Stomach (tissue), 4 donors: ENCODE measurements at regions not wholly inside any gene's neighbourhood (a gene's known extent, or its start where the extent isn't known, plus 50 kb on each side); places are given as distances from the start of the nearest gene placed in this dataset.

ENCODE experiments used
- EP300 ChIP-seq: sonication (generic); formaldehyde crosslinking; IDR thresholded peaks from one replicate; pipeline ENCODE4 v1.6.1; 2017; ENCODE audit warnings: antibody characterized with exemption
- POLR2A ChIP-seq, 4 donors: fragments of 450-650 bp; IDR thresholded peaks; one replicate each; pipeline ENCODE4 v1.6.1; 2016; ENCODE audit warnings: antibody characterized with exemption in 4 of 4, control low read depth in 2 of 4, mild to moderate bottlenecking in 1 of 4, moderate library complexity in 1 of 4
- POLR2AphosphoS5 ChIP-seq, 3 donors: sonication (generic); formaldehyde crosslinking; IDR thresholded peaks; one replicate each; pipeline ENCODE4 v1.6.1; 2016; ENCODE audit warnings: antibody characterized with exemption in 3 of 3
- TF ChIP-seq, protein P1 (sequence below), 7 experiments: fragments of 450-650 bp in 4 of 7; fragments of 200-600 bp in 3 of 7; sonication (generic) in 3 of 7; IDR thresholded peaks; one replicate each; pipeline ENCODE4 v1.5.1; 2016 to 2019; ENCODE audit warnings: antibody characterized with exemption in 7 of 7, control low read depth in 2 of 7, mild to moderate bottlenecking in 1 of 7

DNA sequence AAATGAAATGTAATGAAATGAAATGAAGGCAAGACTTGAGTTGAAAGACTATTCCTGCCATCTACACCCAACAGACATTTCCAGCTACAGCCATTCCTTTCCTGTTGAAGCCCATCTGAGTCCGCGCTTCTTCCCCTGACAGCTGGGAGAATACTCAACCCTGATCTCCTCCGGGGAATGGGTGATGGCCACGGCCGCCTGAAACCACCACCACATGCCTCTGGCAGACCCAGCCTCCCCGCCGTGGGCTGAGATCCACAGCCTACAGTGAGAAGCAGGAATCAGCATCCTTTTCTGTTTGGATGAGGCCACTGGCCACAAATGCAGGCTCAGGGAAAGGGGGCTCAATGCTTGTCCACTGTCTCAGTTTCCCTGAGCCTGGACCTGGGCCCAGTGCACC lies 130.3 kb downstream of the NCOR2 start:
- TF ChIP-seq POLR2A (IDR thresholded peaks at IDR 0.05) (no peak), EP300 (no peak), POLR2AphosphoS5 (IDR thresholded peaks at IDR 0.05) (no peak)
- TF ChIP-seq, protein P1, sequence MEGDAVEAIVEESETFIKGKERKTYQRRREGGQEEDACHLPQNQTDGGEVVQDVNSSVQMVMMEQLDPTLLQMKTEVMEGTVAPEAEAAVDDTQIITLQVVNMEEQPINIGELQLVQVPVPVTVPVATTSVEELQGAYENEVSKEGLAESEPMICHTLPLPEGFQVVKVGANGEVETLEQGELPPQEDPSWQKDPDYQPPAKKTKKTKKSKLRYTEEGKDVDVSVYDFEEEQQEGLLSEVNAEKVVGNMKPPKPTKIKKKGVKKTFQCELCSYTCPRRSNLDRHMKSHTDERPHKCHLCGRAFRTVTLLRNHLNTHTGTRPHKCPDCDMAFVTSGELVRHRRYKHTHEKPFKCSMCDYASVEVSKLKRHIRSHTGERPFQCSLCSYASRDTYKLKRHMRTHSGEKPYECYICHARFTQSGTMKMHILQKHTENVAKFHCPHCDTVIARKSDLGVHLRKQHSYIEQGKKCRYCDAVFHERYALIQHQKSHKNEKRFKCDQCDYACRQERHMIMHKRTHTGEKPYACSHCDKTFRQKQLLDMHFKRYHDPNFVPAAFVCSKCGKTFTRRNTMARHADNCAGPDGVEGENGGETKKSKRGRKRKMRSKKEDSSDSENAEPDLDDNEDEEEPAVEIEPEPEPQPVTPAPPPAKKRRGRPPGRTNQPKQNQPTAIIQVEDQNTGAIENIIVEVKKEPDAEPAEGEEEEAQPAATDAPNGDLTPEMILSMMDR (IDR thresholded peaks at IDR 0.05), result no peak
